ENCODE measurements at regions not wholly inside any gene's neighbourhood (a gene's known extent, or its start where the extent isn't known, plus 50 kb on each side); places are given as distances from the start of the nearest gene placed in this dataset.

GRCh38 chr2:106736221-106736620 is 149.7 kb downstream of the ST6GAL2 start:
- H3K4me3 ChIP-seq (ENCODE audit: control insufficient read depth, low read depth, low read length) = no peak overlapping the region
- no peak for TF ChIP-seq CTCF (IDR thresholded peaks at IDR 0.05; ENCODE audit: control insufficient read depth, insufficient read depth, low read depth, low read length, missing control alignments)
- no peak for DNase-seq (ENCODE audit: low read depth)

GRCh38 chr2:106745468-106745867 is 140.5 kb downstream of the ST6GAL2 start:
- DNase-seq (ENCODE audit: low read depth) = no peak
- no peak overlapping the region for H3K4me3 ChIP-seq (ENCODE audit: control insufficient read depth, low read depth, low read length)
- no peak for TF ChIP-seq CTCF (IDR thresholded peaks at IDR 0.05; ENCODE audit: control insufficient read depth, insufficient read depth, low read depth, low read length, missing control alignments)

- DNase-seq (ENCODE audit: low read depth) = no peak
Observed at GRCh38 chr2:106749823-106750222, 136.1 kb downstream of the ST6GAL2 start.

More at GRCh38 chr2:106749823-106750222, 136.1 kb downstream of the ST6GAL2 start:
- no peak overlapping the region for H3K4me3 ChIP-seq (ENCODE audit: control insufficient read depth, low read depth, low read length)
- no peak for TF ChIP-seq CTCF (IDR thresholded peaks at IDR 0.05; ENCODE audit: control insufficient read depth, insufficient read depth, low read depth, low read length, missing control alignments)
